ENCODE measurements at regions not wholly inside any gene's neighbourhood (a gene's known extent, or its start where the extent isn't known, plus 50 kb on each side); places are given as distances from the start of the nearest gene placed in this dataset.
A peak's percentile ranks its signal among the peaks of the same experiment; 100 is the strongest.

DNA sequence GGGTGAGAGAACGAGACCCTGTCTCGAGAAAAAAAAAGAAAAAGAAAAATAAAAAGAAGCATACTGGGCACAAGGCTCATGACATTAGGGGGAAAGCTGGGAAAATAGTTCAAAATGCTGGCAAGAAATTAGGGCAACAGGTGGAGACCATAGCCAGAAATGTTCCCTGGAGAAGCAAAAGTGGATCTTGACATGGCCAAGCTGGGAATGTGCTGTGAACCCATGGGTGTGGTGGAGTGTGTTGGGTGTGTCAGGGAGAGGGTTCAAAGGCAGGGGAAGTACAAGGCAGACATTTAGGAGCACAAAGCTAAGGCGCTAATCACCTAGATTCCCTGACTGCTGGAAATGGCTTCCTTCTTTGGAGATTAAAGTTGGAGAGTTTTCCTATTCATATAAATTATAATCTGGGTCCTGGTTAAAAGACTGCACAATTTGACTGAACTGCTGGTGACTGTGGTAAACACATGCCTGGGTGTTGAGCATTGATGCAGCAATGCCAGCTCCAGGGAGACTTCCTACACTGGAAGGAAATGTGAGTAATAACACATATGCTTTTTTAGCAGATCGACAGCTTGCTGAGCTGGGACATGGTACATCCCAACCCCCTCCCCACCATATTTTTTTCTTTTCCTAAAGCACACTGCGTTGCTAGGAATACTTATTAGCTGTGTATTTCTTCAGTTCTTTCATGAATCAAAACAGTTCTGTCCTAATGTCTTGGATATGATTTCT lies 70.1 kb upstream of the ARHGAP21 start:
- peak; percentile 40 for DNase-seq

DNA sequence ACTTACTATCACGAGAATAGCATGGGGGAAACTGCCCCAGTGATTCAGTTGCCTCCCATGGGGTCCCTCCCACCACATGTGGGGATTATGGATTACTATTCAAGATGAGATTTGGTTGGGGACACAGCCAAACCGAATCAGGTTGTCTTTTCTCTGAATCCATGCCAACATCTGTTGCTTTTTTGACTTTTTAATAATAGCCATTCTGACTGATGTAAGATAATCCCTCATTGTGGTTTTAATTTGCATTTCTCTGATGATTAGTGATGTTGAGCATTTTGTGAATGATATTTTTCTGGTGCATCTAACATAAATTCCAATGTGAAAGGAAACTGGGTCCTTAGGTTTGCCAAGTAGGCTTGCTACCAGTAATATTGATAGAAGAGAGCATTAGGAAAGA lies 69.0 kb upstream of the ARHGAP21 start:
- DNase-seq = peak; percentile 19

DNA sequence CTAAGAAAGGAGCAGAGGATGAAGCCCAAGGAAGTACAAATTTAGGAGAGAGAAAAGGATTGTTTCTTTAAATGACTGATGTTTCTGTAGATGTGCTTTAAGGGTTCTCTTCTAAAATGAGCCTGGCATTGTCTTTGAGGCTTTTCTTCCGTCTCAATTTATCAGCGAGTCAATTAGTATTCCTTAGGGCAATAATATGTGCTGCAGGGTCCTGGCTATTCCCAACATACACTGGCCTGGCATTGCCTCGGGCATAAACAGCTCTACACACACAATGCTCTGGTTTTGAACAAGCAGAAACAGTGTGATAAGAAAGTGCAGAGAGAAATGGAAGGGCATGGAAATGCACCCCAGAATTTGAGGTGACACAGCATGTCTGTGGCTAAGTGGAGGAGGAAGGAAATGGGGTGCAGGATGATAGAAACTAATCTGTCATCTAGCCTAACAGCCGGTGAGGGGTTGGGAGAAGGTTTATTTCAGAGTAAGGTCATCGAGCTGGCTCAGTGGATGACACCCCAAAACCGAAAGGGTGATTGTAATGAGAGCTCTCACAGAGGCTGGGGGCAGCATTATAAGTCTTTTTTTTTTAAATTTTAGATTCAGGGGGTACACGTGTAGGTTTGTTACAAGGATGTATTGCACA lies 67.5 kb upstream of the ARHGAP21 start:
- no peak for DNase-seq

DNA sequence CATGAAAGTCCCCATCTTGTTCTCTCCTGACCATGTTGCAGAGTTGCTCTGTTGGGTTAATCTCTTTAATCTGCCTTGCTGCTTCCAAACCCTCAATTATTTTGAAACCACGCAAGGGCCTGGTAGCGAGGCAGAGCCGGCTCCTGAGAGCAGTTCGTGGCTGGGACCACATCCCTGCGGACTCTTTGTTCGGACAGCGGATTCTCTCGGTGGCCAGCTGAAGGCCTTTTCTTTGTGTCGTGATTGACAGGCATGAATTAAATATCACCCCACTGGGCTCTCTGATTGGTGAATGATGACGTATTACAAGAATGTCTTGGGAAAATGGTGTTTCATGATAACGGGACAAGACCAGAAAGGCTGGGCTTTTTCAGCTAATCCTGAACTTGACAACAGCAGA lies 66.9 kb upstream of the ARHGAP21 start:
- no peak for DNase-seq

DNA sequence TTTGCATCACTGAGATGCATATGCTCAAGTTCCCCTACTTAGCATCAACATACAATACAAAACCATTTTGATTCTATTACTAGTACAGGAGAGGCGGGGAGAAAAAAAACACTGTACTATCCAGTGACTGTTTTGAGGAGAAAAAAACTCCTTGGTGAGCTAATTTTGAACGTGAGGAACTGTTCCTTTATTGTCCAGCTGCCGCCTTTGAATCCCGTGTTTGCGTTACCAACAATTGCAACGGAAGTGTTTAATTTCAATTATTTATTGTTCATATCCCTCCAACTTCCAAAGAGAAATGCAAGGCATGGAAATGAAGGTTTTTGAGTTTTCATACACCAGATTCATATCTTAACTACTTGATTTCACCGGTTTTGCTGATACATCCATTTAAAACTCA lies 66.4 kb upstream of the ARHGAP21 start:
- DNase-seq = no peak

DNA sequence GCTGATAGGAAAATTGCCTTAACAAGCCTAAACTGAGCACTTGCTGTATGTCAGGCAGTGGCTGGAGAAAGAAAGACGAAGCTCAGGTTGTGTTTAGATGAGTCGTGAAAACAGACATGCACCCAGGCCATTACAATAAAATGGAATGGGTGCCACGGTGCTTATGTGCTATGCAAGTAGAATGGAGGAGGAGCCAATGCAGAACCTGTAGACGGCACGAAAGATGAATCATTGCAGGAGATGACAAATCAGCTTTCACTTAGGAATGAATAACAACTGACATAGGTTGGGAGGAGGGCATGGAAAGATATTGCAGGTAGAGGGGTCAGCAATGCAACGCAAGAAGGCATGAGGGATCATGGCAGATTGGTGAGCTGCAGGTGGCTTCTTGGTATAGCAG lies 61.2 kb upstream of the ARHGAP21 start:
- no peak for DNase-seq

DNA sequence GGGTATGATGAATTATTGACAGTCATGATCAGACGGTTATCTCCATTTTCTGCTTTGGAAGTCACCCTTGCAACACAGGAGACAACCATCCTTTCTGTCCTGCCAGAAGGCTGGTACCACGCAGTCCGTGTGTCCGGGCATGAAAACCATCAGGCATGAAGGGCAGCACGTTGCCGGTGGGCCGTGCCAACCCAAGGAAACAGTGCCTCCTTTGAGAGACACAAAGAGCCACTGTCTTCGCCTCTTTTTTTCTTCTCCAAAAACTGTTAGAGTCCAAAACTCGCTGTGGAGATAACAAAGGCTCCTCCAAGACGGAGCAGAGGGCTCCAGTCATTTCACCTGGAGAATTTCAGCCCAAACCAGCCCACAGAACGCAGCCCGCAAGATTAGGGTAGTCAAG lies 60.4 kb upstream of the ARHGAP21 start:
- no peak for DNase-seq

DNA sequence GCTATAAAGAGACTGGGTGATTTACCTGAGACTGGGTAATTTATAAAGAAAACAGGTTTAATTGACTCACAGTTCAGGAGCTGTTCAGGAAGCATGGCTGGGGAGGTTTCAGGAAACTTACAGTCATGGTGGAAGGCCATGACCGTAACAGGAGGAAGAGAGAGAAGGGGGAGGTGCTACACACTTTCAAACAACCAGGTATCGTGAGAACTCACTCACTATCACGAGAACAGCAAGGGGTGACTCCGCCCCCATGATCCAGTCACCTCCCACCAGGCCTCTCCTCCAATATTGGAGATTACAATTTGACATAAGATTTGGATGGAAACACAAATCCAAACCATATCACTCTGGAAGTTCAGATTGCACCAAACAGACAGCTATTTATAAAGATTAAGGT lies 59.8 kb upstream of the ARHGAP21 start:
- no peak for DNase-seq

DNA sequence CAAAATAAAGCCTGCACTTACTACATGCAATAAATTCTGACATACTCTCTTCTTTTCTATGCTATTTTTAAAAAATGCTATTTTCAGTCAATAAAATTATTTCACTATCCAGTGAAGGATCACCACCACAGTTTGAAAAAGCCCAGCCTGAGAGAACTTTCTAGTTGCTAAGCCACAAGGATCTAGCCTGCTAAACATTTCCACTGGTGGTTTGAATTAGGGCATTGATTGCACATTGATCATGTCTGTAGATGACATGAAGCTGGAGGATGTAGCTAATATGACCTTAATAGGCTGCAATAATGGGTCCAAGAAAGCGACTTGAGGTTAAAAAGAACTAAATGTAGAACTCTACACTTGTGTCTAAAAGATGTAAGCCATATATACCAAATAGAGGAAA lies 56.0 kb upstream of the ARHGAP21 start:
- no peak for DNase-seq

DNA sequence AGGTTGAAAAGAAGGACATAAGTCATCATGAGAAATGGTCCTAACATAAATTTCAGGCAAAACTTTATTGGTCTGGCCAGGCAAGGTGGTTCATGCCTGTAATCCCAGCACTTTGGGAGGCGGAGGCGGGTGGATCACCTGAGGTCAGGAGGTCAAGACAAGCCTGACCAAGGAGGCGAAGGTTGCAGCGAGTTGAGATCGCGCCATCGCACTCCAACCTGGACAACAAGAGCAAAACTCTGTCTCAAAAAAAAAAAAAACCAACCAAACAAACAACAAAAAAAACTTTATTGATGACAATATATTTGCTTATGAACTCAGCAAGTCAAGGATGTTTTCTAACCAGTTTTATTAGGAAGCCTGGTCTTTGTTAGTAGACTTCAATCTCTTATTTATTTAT lies 54.6 kb upstream of the ARHGAP21 start:
- DNase-seq = no peak

DNA sequence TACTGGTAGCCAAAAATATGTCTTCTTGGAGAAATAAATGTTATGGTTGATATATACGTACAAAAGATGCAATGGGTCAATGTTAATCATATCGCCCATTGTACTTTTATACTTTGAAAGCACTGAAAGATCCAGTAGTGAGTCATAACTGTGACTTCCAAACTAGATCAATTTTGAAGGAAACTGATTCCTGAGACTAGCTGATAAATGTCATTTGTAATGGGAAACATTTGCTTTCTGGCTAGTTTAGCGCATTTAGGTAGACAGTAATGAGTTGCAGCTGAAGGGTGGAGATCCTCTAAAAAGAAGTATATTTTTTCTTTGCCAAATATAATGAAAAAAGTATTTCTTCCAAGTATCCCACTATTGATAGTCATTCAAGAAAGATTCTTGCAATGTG lies 53.5 kb upstream of the ARHGAP21 start:
- no peak for DNase-seq

DNA sequence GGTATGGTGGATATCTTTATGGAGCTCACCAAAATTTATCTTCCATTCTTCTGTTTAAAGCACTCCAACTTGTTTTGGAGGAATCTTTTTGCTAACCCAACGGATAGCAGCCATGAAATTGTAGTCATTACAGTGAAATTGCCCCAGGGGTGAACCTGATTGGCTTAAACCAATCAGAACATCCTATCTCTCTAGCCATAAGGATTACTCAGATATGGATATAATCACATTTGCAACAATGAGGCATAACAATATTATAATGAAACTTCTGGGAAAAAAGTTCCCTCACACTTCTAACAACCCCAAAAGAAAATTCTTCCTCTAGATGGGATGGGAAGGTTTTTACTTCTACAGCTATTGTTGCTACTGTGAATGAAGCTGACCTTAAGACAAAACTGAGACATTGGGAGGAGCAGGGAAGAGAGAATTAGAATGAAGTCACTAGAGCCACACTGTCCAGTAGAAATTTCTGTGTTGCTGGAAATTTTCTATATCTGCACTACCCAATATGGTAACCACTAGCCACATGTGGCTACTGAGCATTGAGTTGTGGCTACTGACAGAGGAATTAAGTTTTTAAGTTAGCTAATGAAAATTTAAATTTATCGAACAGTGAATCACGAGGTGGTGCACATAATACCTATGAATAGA lies 50.4 kb upstream of the ARHGAP21 start:
- no peak for DNase-seq
